Mammary epithelial cell (primary cell): ENCODE measurements at regions not wholly inside any gene's neighbourhood (a gene's known extent, or its start where the extent isn't known, plus 50 kb on each side); places are given as distances from the start of the nearest gene placed in this dataset.

ENCODE experiments used
- CTCF ChIP-seq, 2 donors: IDR thresholded peaks in 1 of 2; conservative IDR thresholded peaks in 1 of 2; 2 replicates each; pipeline ENCODE4 v1.5.1; 2011 to 2012; ENCODE audit warnings: inconsistent platforms in 2 of 2, low read length in 2 of 2, mild to moderate bottlenecking in 2 of 2, control low read depth in 1 of 2, low read depth in 1 of 2; ENCODE audit not compliant: insufficient read depth in 1 of 2; ENCODE audit errors: extremely low read depth in 1 of 2
- EZH2 ChIP-seq: IDR thresholded peaks from 2 replicates; pipeline ENCODE4 v1.6.1; 2012; ENCODE audit warnings: low read length, inconsistent platforms, borderline replicate concordance

DNA sequence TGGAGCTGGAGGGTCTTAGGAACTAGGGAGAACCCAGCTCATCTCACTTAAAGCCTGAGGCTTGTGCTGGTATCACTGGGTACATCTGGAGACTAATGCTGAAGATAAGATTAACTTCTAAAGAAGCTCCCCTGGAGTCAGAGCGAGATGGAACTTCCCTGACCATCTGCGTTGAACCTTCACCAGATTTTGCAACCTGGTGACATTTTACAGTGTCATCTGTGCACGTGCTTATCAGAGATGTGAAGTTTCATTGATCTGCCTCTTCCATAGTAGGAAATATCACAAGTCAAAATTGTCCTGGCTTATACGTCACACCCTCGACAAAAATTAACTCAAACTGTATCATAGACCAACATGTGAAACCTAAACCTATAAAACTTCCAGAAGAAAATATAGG lies 395.5 kb downstream of the SHQ1 start:
- TF ChIP-seq CTCF (conservative IDR thresholded peaks at IDR 0.05 in 1 of 2, IDR thresholded peaks at IDR 0.05 in 1 of 2; ENCODE audit: extremely low read depth in 1 of 2, insufficient read depth in 1 of 2, low read depth in 1 of 2, low read length in 2 of 2) = no peak
- no peak for TF ChIP-seq EZH2
